Stomach (tissue), 4 donors: ENCODE measurements at regions not wholly inside any gene's neighbourhood (a gene's known extent, or its start where the extent isn't known, plus 50 kb on each side); places are given as distances from the start of the nearest gene placed in this dataset.

Source experiments
- POLR2A ChIP-seq, 4 donors: fragments of 450-650 bp; IDR thresholded peaks; one replicate each; pipeline ENCODE4 v1.6.1; 2016; ENCODE audit warnings: antibody characterized with exemption in 4 of 4, control low read depth in 2 of 4, mild to moderate bottlenecking in 1 of 4, moderate library complexity in 1 of 4
- TF ChIP-seq, protein P1 (sequence below), 7 experiments: fragments of 450-650 bp in 4 of 7; fragments of 200-600 bp in 3 of 7; sonication (generic) in 3 of 7; IDR thresholded peaks; one replicate each; pipeline ENCODE4 v1.5.1; 2016 to 2019; ENCODE audit warnings: antibody characterized with exemption in 7 of 7, control low read depth in 2 of 7, mild to moderate bottlenecking in 1 of 7

DNA sequence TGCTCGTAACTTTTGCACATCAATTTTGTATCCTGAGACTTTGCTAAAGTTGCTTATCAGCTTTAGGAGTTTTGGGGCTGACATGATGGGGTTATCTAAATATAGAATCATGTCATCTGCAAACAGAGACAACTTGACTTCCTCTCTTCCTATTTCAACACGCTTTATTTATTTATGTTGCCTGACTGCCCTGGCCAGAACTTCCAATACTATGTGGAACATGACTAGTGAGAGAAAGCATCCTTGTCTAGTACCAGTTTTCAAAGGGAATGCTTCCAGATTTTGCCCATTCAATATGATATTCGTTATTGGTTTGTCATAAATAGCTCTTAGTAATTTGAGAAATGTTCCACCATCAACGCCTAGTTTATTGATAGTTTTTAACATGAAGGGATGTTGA is 65.4 kb upstream of the CDH12 start:
- TF ChIP-seq, protein P1, sequence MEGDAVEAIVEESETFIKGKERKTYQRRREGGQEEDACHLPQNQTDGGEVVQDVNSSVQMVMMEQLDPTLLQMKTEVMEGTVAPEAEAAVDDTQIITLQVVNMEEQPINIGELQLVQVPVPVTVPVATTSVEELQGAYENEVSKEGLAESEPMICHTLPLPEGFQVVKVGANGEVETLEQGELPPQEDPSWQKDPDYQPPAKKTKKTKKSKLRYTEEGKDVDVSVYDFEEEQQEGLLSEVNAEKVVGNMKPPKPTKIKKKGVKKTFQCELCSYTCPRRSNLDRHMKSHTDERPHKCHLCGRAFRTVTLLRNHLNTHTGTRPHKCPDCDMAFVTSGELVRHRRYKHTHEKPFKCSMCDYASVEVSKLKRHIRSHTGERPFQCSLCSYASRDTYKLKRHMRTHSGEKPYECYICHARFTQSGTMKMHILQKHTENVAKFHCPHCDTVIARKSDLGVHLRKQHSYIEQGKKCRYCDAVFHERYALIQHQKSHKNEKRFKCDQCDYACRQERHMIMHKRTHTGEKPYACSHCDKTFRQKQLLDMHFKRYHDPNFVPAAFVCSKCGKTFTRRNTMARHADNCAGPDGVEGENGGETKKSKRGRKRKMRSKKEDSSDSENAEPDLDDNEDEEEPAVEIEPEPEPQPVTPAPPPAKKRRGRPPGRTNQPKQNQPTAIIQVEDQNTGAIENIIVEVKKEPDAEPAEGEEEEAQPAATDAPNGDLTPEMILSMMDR (IDR thresholded peaks at IDR 0.05): no peak
- no peak for TF ChIP-seq POLR2A (IDR thresholded peaks at IDR 0.05)
